Activated CD8-positive, alpha-beta memory T cell treated with anti-CD3 and anti-CD28 coated beads, Interleukin-2, amount 50 U/mL, for 24 hours (primary cell): ENCODE measurements at regions not wholly inside any gene's neighbourhood (a gene's known extent, or its start where the extent isn't known, plus 50 kb on each side); places are given as distances from the start of the nearest gene placed in this dataset.
"Not testable (repeated sequence)": the region's sequence is repeated elsewhere in the genome, so short reads cannot be mapped to it uniquely, and the experiment has no call there.

Source experiments
- DNase-seq: peaks from one replicate; pipeline ENCODE4 v3.0.0-alpha.2; 2020; ENCODE audit errors: extremely low read depth

GRCh38 chr16:29578898-29579297 is 72.7 kb upstream of the NPIPB12 start:
- DNase-seq = not testable (repeated sequence)

GRCh38 chr16:29581764-29582163 is 75.6 kb upstream of the NPIPB12 start:
- DNase-seq = not testable (repeated sequence)

GRCh38 chr16:29591919-29592318 is 71.1 kb upstream of the SPN start:
- DNase-seq = not testable (repeated sequence)

GRCh38 chr16:29594269-29594925 is 68.7 kb upstream of the SPN start:
- not testable (repeated sequence) for DNase-seq

GRCh38 chr16:29594926-29595838 is 67.9 kb upstream of the SPN start:
- peak; percentile 56 for DNase-seq

GRCh38 chr16:29597030-29597429 is 66.0 kb upstream of the SPN start:
- not testable (repeated sequence) for DNase-seq

- not testable (repeated sequence) for DNase-seq
These were observed 62.7 kb upstream of the SPN start for GRCh38 chr16:29600111-29601000.

GRCh38 chr16:29602247-29602625 is 60.8 kb upstream of the SPN start:
- not testable (repeated sequence) for DNase-seq

GRCh38 chr16:29602683-29603088 is 60.4 kb upstream of the SPN start:
- not testable (repeated sequence) for DNase-seq

GRCh38 chr16:29604631-29605549 is 58.2 kb upstream of the SPN start:
- DNase-seq = not testable (repeated sequence)

- not testable (repeated sequence) for DNase-seq
These were observed 57.3 kb upstream of the SPN start for GRCh38 chr16:29605593-29606205.

- DNase-seq = not testable (repeated sequence)
These were observed 56.2 kb upstream of the SPN start for GRCh38 chr16:29606669-29607427.

GRCh38 chr16:29607428-29607823 is 55.6 kb upstream of the SPN start:
- not testable (repeated sequence) for DNase-seq

GRCh38 chr16:29612381-29613306 is 50.4 kb upstream of the SPN start:
- not testable (repeated sequence) for DNase-seq
